Osteoblast (primary cell): ENCODE measurements at regions not wholly inside any gene's neighbourhood (a gene's known extent, or its start where the extent isn't known, plus 50 kb on each side); places are given as distances from the start of the nearest gene placed in this dataset.

Experiments
- DNase-seq: peaks from one replicate; pipeline ENCODE4 v3.0.0; 2011; ENCODE audit warnings: low spot score, mixed read lengths; ENCODE audit not compliant: insufficient read length; ENCODE audit errors: missing footprints
- H2AFZ ChIP-seq: 2 replicates; pipeline ENCODE4 v1.6.0; 2011; ENCODE audit warnings: mild to moderate bottlenecking, low read length
- H3K27ac ChIP-seq: 2 replicates; pipeline ENCODE4 v1.5.1; 2011; ENCODE audit warnings: mild to moderate bottlenecking, low read depth, low read length, moderate library complexity
- H3K27me3 ChIP-seq: 2 replicates; pipeline ENCODE4 v1.6.0; 2012; ENCODE audit warnings: mild to moderate bottlenecking, control low read depth, inconsistent platforms, low read length, moderate library complexity; ENCODE audit not compliant: insufficient read depth
- H3K36me3 ChIP-seq: 2 replicates; pipeline ENCODE4 v1.5.1; 2011; ENCODE audit warnings: mild to moderate bottlenecking, low read length, control low read depth, moderate library complexity; ENCODE audit not compliant: insufficient read depth
- H3K4me1 ChIP-seq: 2 replicates; pipeline ENCODE4 v1.5.1; 2011; ENCODE audit warnings: mild to moderate bottlenecking, low read length, control low read depth, moderate library complexity; ENCODE audit not compliant: insufficient read depth
- H3K4me2 ChIP-seq: 2 replicates; pipeline ENCODE4 v1.6.0; 2011; ENCODE audit warnings: mild to moderate bottlenecking, low read length; ENCODE audit not compliant: insufficient read depth
- H3K4me3 ChIP-seq: fragments of 200-600 bp; sonication (generic); 3 replicates; pipeline ENCODE4 v1.5.1; 2012; ENCODE audit warnings: mild to moderate bottlenecking, low read length, inconsistent platforms; ENCODE audit not compliant: insufficient read depth
- H3K79me2 ChIP-seq: 2 replicates; pipeline ENCODE4 v1.6.0; 2012; ENCODE audit warnings: mild to moderate bottlenecking, low read length, control low read depth, inconsistent platforms; ENCODE audit not compliant: insufficient read depth
- H3K9me3 ChIP-seq: 2 replicates; pipeline ENCODE4 v1.5.1; 2011; ENCODE audit warnings: low read depth, low read length, control low read depth
- H4K20me1 ChIP-seq: 2 replicates; pipeline ENCODE4 v1.6.0; 2012; ENCODE audit warnings: mild to moderate bottlenecking, low read length, control low read depth; ENCODE audit not compliant: insufficient read depth
- CTCF ChIP-seq: IDR thresholded peaks from 2 replicates; pipeline ENCODE4 v1.5.1; 2011; ENCODE audit warnings: mild to moderate bottlenecking, low read depth, low read length, moderate library complexity; ENCODE audit errors: extremely low read depth

DNA sequence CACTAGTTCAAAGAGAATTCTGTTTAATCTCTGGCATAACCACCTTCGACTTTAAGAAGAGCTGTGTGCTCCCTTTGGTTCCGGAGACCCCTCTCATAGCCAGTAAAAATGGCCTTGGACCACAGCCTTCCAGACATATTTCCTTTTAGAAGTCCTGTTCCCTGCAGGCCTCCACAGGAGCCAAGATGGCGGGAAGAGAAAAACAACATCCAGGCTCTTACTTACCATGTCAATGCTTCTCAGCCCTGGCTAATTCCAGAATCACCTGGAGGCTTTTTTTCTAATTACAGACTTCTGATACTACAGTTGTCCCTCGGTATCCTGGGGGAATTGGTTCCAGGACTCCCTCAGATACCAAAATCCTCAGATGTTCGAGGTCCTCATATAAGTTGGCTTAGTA is 362.5 kb downstream of the PBX1 start:
- DNase-seq, result no peak
- Histone ChIP-seq H2AFZ (no peak overlapping the region), H4K20me1 (no peaks in the 10 kb centered on the region), H3K27me3 (no peaks in the 10 kb centered on the region), H3K4me2 (no peak overlapping the region), H3K79me2 (no peaks in the 10 kb centered on the region), H3K4me1 (no peaks in the 10 kb centered on the region), H3K9me3 (no peaks in the 10 kb centered on the region), H3K36me3 (no peaks in the 10 kb centered on the region), H3K27ac (no peak overlapping the region), H3K4me3 (no peak overlapping the region)
- TF ChIP-seq CTCF, result no peak

DNA sequence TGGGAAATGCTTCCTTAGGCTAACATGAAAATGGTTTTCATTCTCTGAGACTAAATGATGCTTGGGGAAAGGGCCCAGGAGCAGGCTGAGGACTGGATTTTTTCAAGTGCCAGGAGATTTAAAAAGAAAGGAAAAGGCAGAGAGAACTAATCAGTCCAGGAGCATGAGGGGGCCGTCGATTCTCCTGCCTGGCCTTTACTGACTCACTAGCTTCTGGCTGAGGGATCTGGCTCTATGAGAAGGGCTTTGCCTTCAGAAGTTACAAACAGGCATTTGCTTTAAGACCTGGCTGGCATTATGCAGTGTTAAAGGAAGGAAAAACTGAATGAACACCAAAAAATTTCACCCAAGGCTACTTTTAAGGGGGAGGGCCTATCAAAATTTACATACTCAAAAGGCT is 359.2 kb downstream of the PBX1 start:
- Histone ChIP-seq H3K4me2 (no peak overlapping the region), H3K27me3 (no peaks in the 10 kb centered on the region), H2AFZ (no peak overlapping the region), H3K9me3 (no peaks in the 10 kb centered on the region), H3K4me3 (no peak overlapping the region), H3K4me1 (no peaks in the 10 kb centered on the region), H3K36me3 (no peaks in the 10 kb centered on the region), H3K79me2 (no peaks in the 10 kb centered on the region), H4K20me1 (no peaks in the 10 kb centered on the region), H3K27ac (no peak overlapping the region)
- no peak for TF ChIP-seq CTCF
- no peak for DNase-seq

- Histone ChIP-seq H4K20me1 (no peaks in the 10 kb centered on the region), H3K27me3 (no peaks in the 10 kb centered on the region)
These were observed 355.2 kb downstream of the PBX1 start for GRCh38 chr1:164914208-164914607.

DNA sequence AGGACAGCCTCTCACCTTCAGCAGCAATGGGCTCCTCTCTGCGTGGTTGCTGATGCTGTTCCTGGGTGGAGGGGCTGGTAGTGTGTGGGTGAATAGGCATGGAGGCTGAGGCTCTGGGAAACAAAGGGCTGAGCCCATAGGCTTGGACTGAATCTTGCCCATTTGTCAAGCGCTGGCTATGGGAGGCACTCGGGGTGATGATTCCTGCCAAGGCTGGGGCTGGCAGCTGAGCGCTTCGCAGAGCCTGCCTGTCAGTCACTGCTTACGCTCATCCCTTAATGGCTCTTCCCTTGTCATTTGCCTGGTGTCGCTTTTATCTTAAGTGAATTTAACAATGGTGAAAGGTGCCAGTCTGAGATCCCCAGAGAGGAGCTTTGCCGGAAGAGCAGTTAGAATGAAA is 353.3 kb downstream of the PBX1 start:
- Histone ChIP-seq H3K79me2 (no peaks in the 10 kb centered on the region), H3K36me3 (no peaks in the 10 kb centered on the region), H3K4me3 (no peak overlapping the region), H3K27ac (no peak overlapping the region), H4K20me1 (no peaks in the 10 kb centered on the region), H3K9me3 (no peaks in the 10 kb centered on the region), H3K27me3 (no peaks in the 10 kb centered on the region), H2AFZ (no peak overlapping the region), H3K4me1 (no peaks in the 10 kb centered on the region), H3K4me2 (no peak overlapping the region)
- TF ChIP-seq CTCF, result no peak
- DNase-seq, result no peak

More at GRCh38 chr1:164914208-164914607, 355.2 kb downstream of the PBX1 start:
- Histone ChIP-seq H3K4me1 (no peaks in the 10 kb centered on the region), H3K9me3 (no peaks in the 10 kb centered on the region), H3K36me3 (no peaks in the 10 kb centered on the region), H3K79me2 (no peaks in the 10 kb centered on the region), H3K27ac (no peak overlapping the region), H3K4me3 (no peak overlapping the region), H3K4me2 (no peak overlapping the region), H2AFZ (no peak overlapping the region)
- TF ChIP-seq CTCF, result no peak
- DNase-seq, result no peak
